KMS-11 (cell line): ENCODE measurements at regions not wholly inside any gene's neighbourhood (a gene's known extent, or its start where the extent isn't known, plus 50 kb on each side); places are given as distances from the start of the nearest gene placed in this dataset.

Experiments used
- H2AFZ ChIP-seq: fragments of 200-600 bp; sonication (generic); 2 replicates; pipeline ENCODE4 v1.6.1; 2016; ENCODE audit warnings: antibody characterized with exemption, mixed run types, low read depth
- H3K27ac ChIP-seq: fragments of 200-600 bp; sonication (generic); 2 replicates; pipeline ENCODE4 v1.6.1; 2016; ENCODE audit warnings: mild to moderate bottlenecking, mixed run types
- H3K27me3 ChIP-seq: fragments of 200-600 bp; sonication (generic); 2 replicates; pipeline ENCODE4 v1.6.1; 2017; ENCODE audit warnings: mild to moderate bottlenecking, low read depth, mixed run types, moderate library complexity; ENCODE audit not compliant: insufficient read depth
- H3K36me3 ChIP-seq: fragments of 200-600 bp; sonication (generic); 2 replicates; pipeline ENCODE4 v1.6.1; 2017; ENCODE audit warnings: mild to moderate bottlenecking, mixed run types; ENCODE audit not compliant: insufficient read depth
- H3K4me1 ChIP-seq: fragments of 200-600 bp; sonication (generic); 2 replicates; pipeline ENCODE4 v1.6.1; 2016; ENCODE audit warnings: mild to moderate bottlenecking, low read depth, mixed run types; ENCODE audit not compliant: poor library complexity, severe bottlenecking
- H3K4me2 ChIP-seq: fragments of 200-600 bp; sonication (generic); 2 replicates; pipeline ENCODE4 v1.7.0; 2016; ENCODE audit warnings: mild to moderate bottlenecking, mixed run types
- H3K4me3 ChIP-seq: fragments of 200-600 bp; sonication (generic); IDR thresholded peaks from 2 replicates; pipeline ENCODE4 v1.6.1; 2017; ENCODE audit warnings: low read depth, low read length, mixed read lengths; ENCODE audit not compliant: insufficient read depth
- H3K79me2 ChIP-seq: fragments of 200-600 bp; sonication (generic); 2 replicates; pipeline ENCODE4 v1.6.1; 2016; ENCODE audit warnings: low read depth, mixed run types; ENCODE audit not compliant: insufficient read depth
- H3K9ac ChIP-seq: fragments of 200-600 bp; sonication (generic); 2 replicates; pipeline ENCODE4 v1.6.1; 2016; ENCODE audit warnings: mild to moderate bottlenecking, mixed run types
- H4K20me1 ChIP-seq: fragments of 200-600 bp; sonication (generic); 2 replicates; pipeline ENCODE4 v1.6.1; 2016; ENCODE audit warnings: mild to moderate bottlenecking, mixed run types; ENCODE audit not compliant: insufficient read depth
- TF ChIP-seq, protein P1 (sequence below): fragments of 200-600 bp; sonication (generic); conservative IDR thresholded peaks from 2 replicates; pipeline ENCODE4 v1.6.1; 2017; ENCODE audit warnings: low read depth, mild to moderate bottlenecking, antibody characterized with exemption, low read length, moderate library complexity, mixed read lengths

DNA sequence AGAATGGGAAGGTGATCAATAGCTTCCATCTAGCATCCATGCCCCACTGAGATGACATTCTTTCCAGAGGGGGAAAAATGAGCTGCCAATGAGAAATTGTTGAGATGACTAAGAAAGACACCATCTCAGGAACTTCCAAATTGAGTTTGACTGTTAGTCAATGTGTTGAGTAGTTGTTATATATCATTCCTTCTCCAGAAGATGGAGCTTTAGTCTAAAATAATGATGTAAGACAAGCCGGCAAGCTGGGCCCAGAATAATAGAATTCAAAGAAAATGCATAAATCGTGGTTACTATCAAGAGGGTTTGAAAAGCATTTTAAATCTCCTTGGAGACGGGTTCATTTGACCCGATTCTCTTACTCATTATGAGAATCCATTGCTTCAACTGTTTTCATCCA, 71.0 kb upstream of the ATF7IP2 start:
- Histone ChIP-seq H3K4me1 (peaks cover 10% of the 10 kb centered on the region), H3K9ac (no peak overlapping the region), H3K36me3 (no peaks in the 10 kb centered on the region), H3K27me3 (no peaks in the 10 kb centered on the region), H3K4me3 (no peak overlapping the region), H4K20me1 (no peaks in the 10 kb centered on the region), H3K79me2 (no peaks in the 10 kb centered on the region), H2AFZ (no peak overlapping the region), H3K27ac (no peak overlapping the region), H3K4me2 (no peak overlapping the region)
- TF ChIP-seq, protein P1, sequence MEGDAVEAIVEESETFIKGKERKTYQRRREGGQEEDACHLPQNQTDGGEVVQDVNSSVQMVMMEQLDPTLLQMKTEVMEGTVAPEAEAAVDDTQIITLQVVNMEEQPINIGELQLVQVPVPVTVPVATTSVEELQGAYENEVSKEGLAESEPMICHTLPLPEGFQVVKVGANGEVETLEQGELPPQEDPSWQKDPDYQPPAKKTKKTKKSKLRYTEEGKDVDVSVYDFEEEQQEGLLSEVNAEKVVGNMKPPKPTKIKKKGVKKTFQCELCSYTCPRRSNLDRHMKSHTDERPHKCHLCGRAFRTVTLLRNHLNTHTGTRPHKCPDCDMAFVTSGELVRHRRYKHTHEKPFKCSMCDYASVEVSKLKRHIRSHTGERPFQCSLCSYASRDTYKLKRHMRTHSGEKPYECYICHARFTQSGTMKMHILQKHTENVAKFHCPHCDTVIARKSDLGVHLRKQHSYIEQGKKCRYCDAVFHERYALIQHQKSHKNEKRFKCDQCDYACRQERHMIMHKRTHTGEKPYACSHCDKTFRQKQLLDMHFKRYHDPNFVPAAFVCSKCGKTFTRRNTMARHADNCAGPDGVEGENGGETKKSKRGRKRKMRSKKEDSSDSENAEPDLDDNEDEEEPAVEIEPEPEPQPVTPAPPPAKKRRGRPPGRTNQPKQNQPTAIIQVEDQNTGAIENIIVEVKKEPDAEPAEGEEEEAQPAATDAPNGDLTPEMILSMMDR: peak; percentile 28; the same call in 1 of the 2 replicates

- Histone ChIP-seq H3K4me2 (no peak overlapping the region), H2AFZ (no peak overlapping the region), H3K27me3 (no peaks in the 10 kb centered on the region), H4K20me1 (no peaks in the 10 kb centered on the region), H3K4me3 (no peak overlapping the region), H3K9ac (no peak overlapping the region), H3K36me3 (no peaks in the 10 kb centered on the region), H3K4me1 (peaks cover 10% of the 10 kb centered on the region), H3K27ac (no peak overlapping the region), H3K79me2 (no peaks in the 10 kb centered on the region)
- TF ChIP-seq, protein P1: no peak
These were observed 68.3 kb upstream of the ATF7IP2 start for GRCh38 chr16:10317425-10318001.

DNA sequence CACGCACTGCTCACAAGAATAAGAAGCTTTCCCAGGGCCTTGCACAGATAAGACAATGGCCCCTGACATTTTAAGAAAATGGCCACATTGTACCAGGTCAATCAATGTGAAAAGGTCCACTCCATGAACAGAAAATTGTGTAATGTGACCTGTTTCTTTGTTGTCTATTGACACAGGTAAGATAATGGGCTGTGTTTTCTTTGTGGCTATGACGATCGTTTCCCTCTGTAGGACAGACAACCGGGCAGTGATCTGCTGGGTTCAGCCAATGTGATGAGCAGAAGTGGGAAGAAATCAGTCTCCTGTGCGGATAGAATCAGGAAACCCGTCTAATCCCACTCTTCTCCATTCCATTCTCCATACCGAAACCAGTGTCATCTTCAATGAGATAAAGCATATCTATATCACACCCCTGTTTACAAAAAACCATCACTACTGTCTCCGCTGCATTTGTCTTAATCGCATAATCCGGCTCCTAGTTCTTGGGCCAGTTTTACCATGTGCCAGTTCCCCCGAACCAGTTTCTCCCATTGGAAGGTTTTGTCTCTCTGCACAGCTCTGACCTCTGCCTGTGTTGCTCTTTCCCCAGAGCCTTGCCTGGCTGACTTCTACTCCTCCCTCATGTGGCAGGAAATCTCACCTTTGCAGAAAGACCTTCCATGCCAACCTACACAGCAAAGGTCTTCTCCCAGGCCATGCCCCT, 66.9 kb upstream of the ATF7IP2 start:
- H3K9ac ChIP-seq: no peak overlapping the region
- no peaks in the 10 kb centered on the region for H4K20me1 ChIP-seq
- H3K79me2 ChIP-seq: no peaks in the 10 kb centered on the region
- H2AFZ ChIP-seq: no peak overlapping the region
- H3K4me2 ChIP-seq: no peak overlapping the region
- H3K27ac ChIP-seq: no peak overlapping the region
- no peaks in the 10 kb centered on the region for H3K27me3 ChIP-seq
- H3K36me3 ChIP-seq: no peaks in the 10 kb centered on the region
- H3K4me1 ChIP-seq: no peaks in the 10 kb centered on the region
- H3K4me3 ChIP-seq: no peak overlapping the region
- TF ChIP-seq, protein P1: no peak

DNA sequence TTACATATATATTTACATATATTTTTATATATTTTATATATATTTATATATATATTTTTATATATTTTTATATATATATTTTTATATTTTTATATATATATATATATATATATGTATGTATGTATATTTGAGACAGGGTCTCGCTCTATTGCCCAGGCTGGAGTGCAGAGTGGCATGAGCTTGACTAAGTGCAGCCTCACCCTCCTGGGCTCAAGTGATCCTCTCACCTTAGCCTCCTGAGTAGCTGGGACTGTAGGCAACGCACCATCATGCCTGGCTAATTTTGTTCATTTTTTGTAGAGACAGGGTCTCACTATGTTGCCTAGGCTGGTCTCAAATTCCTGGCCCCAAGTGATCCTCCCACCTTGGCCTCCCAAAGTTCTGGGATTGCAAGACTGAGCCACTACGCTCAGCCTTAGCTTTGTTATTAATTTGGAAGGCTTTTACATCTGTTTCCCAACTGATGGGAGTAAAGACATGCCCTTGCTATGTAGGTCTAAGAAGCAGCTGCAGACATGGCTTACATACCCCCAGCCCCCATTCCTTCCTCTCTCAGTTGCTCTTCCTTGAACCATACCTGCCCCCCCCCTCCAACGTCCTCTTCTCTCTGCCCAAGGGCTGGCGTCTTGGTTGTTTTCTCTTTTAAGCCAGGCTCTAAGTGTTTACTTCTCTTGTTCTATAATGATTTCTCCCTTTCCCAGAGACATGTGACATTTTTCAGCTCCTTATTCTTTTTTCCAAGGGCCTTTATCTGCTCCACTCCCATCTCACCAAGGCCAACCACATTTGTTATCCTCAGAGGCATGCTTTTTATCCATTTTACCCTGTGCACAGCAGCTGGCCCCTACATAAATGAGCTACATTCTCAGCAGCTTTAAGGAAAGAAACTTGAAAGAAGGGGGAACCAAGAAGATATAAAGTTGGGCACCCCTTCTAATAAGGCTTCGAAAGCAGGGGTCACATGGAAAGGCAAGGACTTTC, 64.2 kb upstream of the ATF7IP2 start:
- TF ChIP-seq, protein P1: no peak
- no peaks in the 10 kb centered on the region for H3K36me3 ChIP-seq
- H3K4me2 ChIP-seq: no peak overlapping the region
- H3K79me2 ChIP-seq: no peaks in the 10 kb centered on the region
- no peaks in the 10 kb centered on the region for H3K27me3 ChIP-seq
- H3K4me3 ChIP-seq: no peak overlapping the region
- no peak overlapping the region for H3K9ac ChIP-seq
- H4K20me1 ChIP-seq: no peaks in the 10 kb centered on the region
- no peaks in the 10 kb centered on the region for H3K4me1 ChIP-seq
- no peak overlapping the region for H2AFZ ChIP-seq
- H3K27ac ChIP-seq: no peak overlapping the region
